Adrenal gland (tissue), 9 donors: ENCODE measurements at regions not wholly inside any gene's neighbourhood (a gene's known extent, or its start where the extent isn't known, plus 50 kb on each side); places are given as distances from the start of the nearest gene placed in this dataset.

Experiments used
- DNase-seq, 7 donors: peaks; one replicate each; pipeline ENCODE4 v3.0.0-alpha.2; 2019 to 2020
- H3K27ac ChIP-seq, 5 donors: fragments of 200-600 bp; sonication (generic) in 4 of 5; 1 replicate in 3 of 5; 2 replicates in 2 of 5; pipeline versions ENCODE4 v1.5.1 to v1.8.0; 2016 to 2020; ENCODE audit warnings: mild to moderate bottlenecking in 1 of 5
- H3K27me3 ChIP-seq: fragments of 200-600 bp; 2 replicates; pipeline ENCODE4 v1.8.0; 2021
- H3K36me3 ChIP-seq, 2 donors: fragments of 200-600 bp; replicated peaks in 1 of 2; 1 replicate in 1 of 2; 2 replicates in 1 of 2; pipeline versions ENCODE4 v1.5.1 to v1.8.0; 2018 to 2022
- H3K4me1 ChIP-seq, 2 donors: fragments of 200-600 bp; replicated peaks in 1 of 2; 1 replicate in 1 of 2; 2 replicates in 1 of 2; pipeline versions ENCODE4 v1.5.1 to v1.8.0; 2018 to 2021
- H3K4me3 ChIP-seq, 4 donors: fragments of 200-600 bp; sonication (generic) in 3 of 4; one replicate each; pipeline ENCODE4 v1.5.1; 2016 to 2018
- H3K9me3 ChIP-seq, 3 donors: fragments of 200-600 bp; sonication (generic) in 1 of 3; replicated peaks in 1 of 3; 1 replicate in 2 of 3; 2 replicates in 1 of 3; pipeline versions ENCODE4 v1.5.1 to v1.8.0; 2016 to 2021
- POLR2A ChIP-seq, 2 donors: fragments of 450-650 bp; IDR thresholded peaks; one replicate each; pipeline ENCODE4 v1.6.1; 2017; ENCODE audit warnings: antibody characterized with exemption in 2 of 2, mild to moderate bottlenecking in 2 of 2, moderate library complexity in 1 of 2
- WGBS, 4 donors: extraction: QIAGEN DNeasy Blood & Tissue Kit in 2 of 4; methylation state at CpG; one replicate each; pipeline versions ENCODE4 v1.1.5 to v1.1.7; 2013 to 2017; 5-methylcytosine and 5-hydroxymethylcytosine counted together
- intact Hi-C, 2 donors: fragments of 100-400 bp; cut with DNase I; formaldehyde crosslinking; loops; one replicate each; pipeline versions ENCODE4 v1.14.1 to v1.15.0; 2022 to 2023
- TF ChIP-seq, protein P1 (sequence below), 6 experiments: fragments of 450-650 bp in 4 of 6; fragments of 200-600 bp in 2 of 6; sonication (generic) in 1 of 6; IDR thresholded peaks; 1 replicate in 5 of 6; 2 replicates in 1 of 6; pipeline versions ENCODE4 v1.5.1 to v1.8.0; 2016 to 2021; ENCODE audit warnings: antibody characterized with exemption in 6 of 6, mild to moderate bottlenecking in 2 of 6, moderate library complexity in 1 of 6
- donor health status: healthy with polysubstance abuse.
- donor health status: Bipolar disorder and iron deficiency.
- donor health status: DM: yes; HTN: yes; CAD: no.
- donor health status: DM: no; HTN: no; CAD: no.
- donor health status: DM: no; HTN: no; CAD: no.

- Histone ChIP-seq H3K27ac (no peak overlapping the region), H3K4me1 (no peaks in the 10 kb centered on the region), H3K9me3 (no peaks in the 10 kb centered on the region), H3K36me3 (no peaks in the 10 kb centered on the region), H3K4me3 (no peak overlapping the region), H3K27me3 (no peaks in the 10 kb centered on the region)
- intact Hi-C loops = no loop called here
- DNase-seq = no peak
- no peak for TF ChIP-seq POLR2A (IDR thresholded peaks at IDR 0.05)
- TF ChIP-seq, protein P1, sequence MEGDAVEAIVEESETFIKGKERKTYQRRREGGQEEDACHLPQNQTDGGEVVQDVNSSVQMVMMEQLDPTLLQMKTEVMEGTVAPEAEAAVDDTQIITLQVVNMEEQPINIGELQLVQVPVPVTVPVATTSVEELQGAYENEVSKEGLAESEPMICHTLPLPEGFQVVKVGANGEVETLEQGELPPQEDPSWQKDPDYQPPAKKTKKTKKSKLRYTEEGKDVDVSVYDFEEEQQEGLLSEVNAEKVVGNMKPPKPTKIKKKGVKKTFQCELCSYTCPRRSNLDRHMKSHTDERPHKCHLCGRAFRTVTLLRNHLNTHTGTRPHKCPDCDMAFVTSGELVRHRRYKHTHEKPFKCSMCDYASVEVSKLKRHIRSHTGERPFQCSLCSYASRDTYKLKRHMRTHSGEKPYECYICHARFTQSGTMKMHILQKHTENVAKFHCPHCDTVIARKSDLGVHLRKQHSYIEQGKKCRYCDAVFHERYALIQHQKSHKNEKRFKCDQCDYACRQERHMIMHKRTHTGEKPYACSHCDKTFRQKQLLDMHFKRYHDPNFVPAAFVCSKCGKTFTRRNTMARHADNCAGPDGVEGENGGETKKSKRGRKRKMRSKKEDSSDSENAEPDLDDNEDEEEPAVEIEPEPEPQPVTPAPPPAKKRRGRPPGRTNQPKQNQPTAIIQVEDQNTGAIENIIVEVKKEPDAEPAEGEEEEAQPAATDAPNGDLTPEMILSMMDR (IDR thresholded peaks at IDR 0.05) = no peak
- WGBS, 4 donors = 69 to 91% (median 86%) methylated on average over 25 of the region's 25 CpGs
These were observed 327.8 kb downstream of the MEIS1 start for GRCh38 chr2:66762761-66763160.

DNA sequence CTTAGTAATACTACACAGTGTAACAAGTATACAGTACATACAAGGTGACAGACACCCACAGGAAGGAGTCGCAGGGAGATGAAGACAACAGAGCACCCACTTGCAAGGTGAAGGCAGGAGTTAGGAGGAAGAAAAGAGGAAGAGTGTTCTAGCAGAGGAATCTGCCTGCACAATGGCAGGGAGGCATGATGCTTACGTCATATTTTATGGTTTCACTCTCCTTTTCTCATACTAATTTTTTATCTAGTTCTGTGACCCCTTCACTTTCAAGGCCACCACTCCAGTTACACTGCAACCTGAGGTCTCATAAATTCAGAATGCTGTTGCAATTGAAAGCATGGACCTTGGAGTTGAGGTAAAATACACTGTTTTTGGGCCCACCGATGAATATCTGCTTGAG, 331.7 kb downstream of the MEIS1 start:
- no peak for DNase-seq
- H3K4me3 ChIP-seq = no peak overlapping the region
- H3K27ac ChIP-seq = no peak overlapping the region
- H3K9me3 ChIP-seq = no peaks in the 10 kb centered on the region
- WGBS, 4 donors = 63 to 81% (median 71%) methylated on average over 3 of the region's 3 CpGs
- H3K36me3 ChIP-seq = no peaks in the 10 kb centered on the region
- no peaks in the 10 kb centered on the region for H3K27me3 ChIP-seq
- intact Hi-C loops = no loop called here
- H3K4me1 ChIP-seq = no peaks in the 10 kb centered on the region
- TF ChIP-seq, protein P1 (IDR thresholded peaks at IDR 0.05) = no peak
- no peak for TF ChIP-seq POLR2A (IDR thresholded peaks at IDR 0.05)

GRCh38 chr2:66771359-66771976, 336.5 kb downstream of the MEIS1 start:
- H3K36me3 ChIP-seq = no peaks in the 10 kb centered on the region
- DNase-seq = no peak
- H3K4me1 ChIP-seq = no peaks in the 10 kb centered on the region
- H3K27me3 ChIP-seq = no peaks in the 10 kb centered on the region
- H3K4me3 ChIP-seq = no peak overlapping the region
- no peak overlapping the region for H3K27ac ChIP-seq
- no peaks in the 10 kb centered on the region for H3K9me3 ChIP-seq
- intact Hi-C loops = no loop called here
- WGBS, 4 donors = 94 to 96% (median 95%) methylated on average over 1 of the region's 1 CpG
- TF ChIP-seq, protein P1 (IDR thresholded peaks at IDR 0.05) = no peak

GRCh38 chr2:66772618-66773017, 337.7 kb downstream of the MEIS1 start:
- H3K27me3 ChIP-seq = no peaks in the 10 kb centered on the region
- no peaks in the 10 kb centered on the region for H3K36me3 ChIP-seq
- intact Hi-C loops = no loop called here
- H3K9me3 ChIP-seq = no peaks in the 10 kb centered on the region
- no peak overlapping the region for H3K27ac ChIP-seq
- no peaks in the 10 kb centered on the region for H3K4me1 ChIP-seq
- H3K4me3 ChIP-seq = no peak overlapping the region
- DNase-seq = no peak
- TF ChIP-seq, protein P1 (IDR thresholded peaks at IDR 0.05) = no peak
- WGBS, 4 donors = 88 to 100% (median 91%) methylated on average over 1 of the region's 1 CpG
